Thyroid gland (tissue), 4 donors: ENCODE measurements at regions not wholly inside any gene's neighbourhood (a gene's known extent, or its start where the extent isn't known, plus 50 kb on each side); places are given as distances from the start of the nearest gene placed in this dataset.
"Not testable (repeated sequence)": the region's sequence is repeated elsewhere in the genome, so short reads cannot be mapped to it uniquely, and the experiment has no call there.

ENCODE experiments used
- DNase-seq, 2 donors: peaks; one replicate each; pipeline ENCODE4 v3.0.0-alpha.2; 2019
- H3K27ac ChIP-seq, 3 donors: fragments of 200-600 bp; sonication (generic); 1 replicate in 2 of 3; 2 replicates in 1 of 3; pipeline ENCODE4 v1.5.1; 2016 to 2019; ENCODE audit warnings: mild to moderate bottlenecking in 1 of 3, moderate library complexity in 1 of 3
- H3K27me3 ChIP-seq: fragments of 200-600 bp; sonication (generic); one replicate; pipeline ENCODE4 v1.5.1; 2019
- H3K36me3 ChIP-seq, 2 donors: fragments of 200-600 bp; sonication (generic); one replicate each; pipeline ENCODE4 v1.5.1; 2016 to 2019
- H3K4me1 ChIP-seq, 2 donors: fragments of 200-600 bp; sonication (generic); one replicate each; pipeline ENCODE4 v1.5.1; 2017 to 2019
- H3K4me3 ChIP-seq, 3 donors: fragments of 200-600 bp; sonication (generic); replicated peaks in 1 of 3; 1 replicate in 2 of 3; 2 replicates in 1 of 3; pipeline ENCODE4 v1.5.1; 2016; ENCODE audit warnings: mild to moderate bottlenecking in 1 of 3
- H3K9me3 ChIP-seq: fragments of 200-600 bp; sonication (generic); one replicate; pipeline ENCODE4 v1.5.1; 2017
- CTCF ChIP-seq, 6 experiments: fragments of 200-600 bp in 3 of 6; fragments of 450-650 bp in 3 of 6; sonication (generic) in 3 of 6; IDR thresholded peaks; one replicate each; pipeline ENCODE4 v1.5.1; 2016 to 2019; ENCODE audit warnings: antibody characterized with exemption in 6 of 6, mild to moderate bottlenecking in 2 of 6, inconsistent platforms in 1 of 6, moderate library complexity in 1 of 6
- POLR2A ChIP-seq, 2 donors: fragments of 450-650 bp; IDR thresholded peaks; one replicate each; pipeline ENCODE4 v1.6.1; 2017; ENCODE audit warnings: antibody characterized with exemption in 2 of 2, mild to moderate bottlenecking in 2 of 2, moderate library complexity in 1 of 2
- WGBS, 2 donors: methylation state at CpG; one replicate each; pipeline ENCODE4 v1.1.5; 2017; 5-methylcytosine and 5-hydroxymethylcytosine counted together
- intact Hi-C: fragments of 100-400 bp; cut with DNase I; formaldehyde crosslinking; loops from one replicate; pipeline ENCODE4 v1.15.1; 2023

GRCh38 chr5:179461576-179461975 is 88.8 kb upstream of the RUFY1 start:
- H3K36me3 ChIP-seq = no peaks in the 10 kb centered on the region
- H3K27ac ChIP-seq = no peak overlapping the region
- intact Hi-C loops = no loop called here
- H3K9me3 ChIP-seq = no peaks in the 10 kb centered on the region
- H3K4me1 ChIP-seq = no peaks in the 10 kb centered on the region
- H3K27me3 ChIP-seq = no peaks in the 10 kb centered on the region
- WGBS, 2 donors = 94 to 96% methylated on average over 3 of the region's 3 CpGs
- TF ChIP-seq POLR2A (IDR thresholded peaks at IDR 0.05) (no peak), CTCF (IDR thresholded peaks at IDR 0.05) (no peak)
- no peak overlapping the region for H3K4me3 ChIP-seq
- DNase-seq = no peak

GRCh38 chr5:179459771-179460170 is 90.6 kb upstream of the RUFY1 start:
- Histone ChIP-seq H3K4me3 (no peak overlapping the region), H3K4me1 (no peaks in the 10 kb centered on the region), H3K36me3 (no peaks in the 10 kb centered on the region), H3K27ac (no peak overlapping the region), H3K27me3 (no peaks in the 10 kb centered on the region), H3K9me3 (no peaks in the 10 kb centered on the region)
- intact Hi-C loops = no loop called here
- no peak for DNase-seq
- no peak for TF ChIP-seq CTCF (IDR thresholded peaks at IDR 0.05)
- TF ChIP-seq POLR2A (IDR thresholded peaks at IDR 0.05) = no peak
- 23 to 39% methylated on average over 8 to 9 of the region's 10 CpGs for WGBS, 2 donors

GRCh38 chr5:179457612-179458011 is 92.7 kb upstream of the RUFY1 start:
- TF ChIP-seq POLR2A (IDR thresholded peaks at IDR 0.05) = no peak
- TF ChIP-seq CTCF (IDR thresholded peaks at IDR 0.05) = no peak
- Histone ChIP-seq H3K4me1 (no peaks in the 10 kb centered on the region), H3K27me3 (no peaks in the 10 kb centered on the region), H3K9me3 (no peaks in the 10 kb centered on the region), H3K4me3 (no peak overlapping the region), H3K27ac (no peak overlapping the region), H3K36me3 (no peaks in the 10 kb centered on the region)
- WGBS, 2 donors = 80 to 90% methylated on average over 8 of the region's 8 CpGs
- intact Hi-C loops = no loop called here
- DNase-seq = no peak

- WGBS, 2 donors = 92 to 95% methylated on average over 12 to 13 of the region's 15 CpGs
- H3K4me3 ChIP-seq = not testable (repeated sequence)
Measured at GRCh38 chr5:179456075-179456474, 94.3 kb upstream of the RUFY1 start.

GRCh38 chr5:179455320-179455719 is 95.0 kb upstream of the RUFY1 start:
- TF ChIP-seq CTCF (IDR thresholded peaks at IDR 0.05) (no peak), POLR2A (IDR thresholded peaks at IDR 0.05) (no peak)
- whole genome bisulfite sequencing, 2 donors = 85 to 92% methylated on average over 14 to 15 of the region's 15 CpGs
- no peak for DNase-seq

More at GRCh38 chr5:179456075-179456474, 94.3 kb upstream of the RUFY1 start:
- intact Hi-C loops, H3K27ac ChIP-seq, H3K9me3 ChIP-seq, H3K4me1 ChIP-seq, H3K36me3 ChIP-seq, H3K27me3 ChIP-seq, DNase-seq: not testable (repeated sequence)

GRCh38 chr5:179454356-179454755 is 96.0 kb upstream of the RUFY1 start:
- intact Hi-C loops = no loop called here
- TF ChIP-seq CTCF (IDR thresholded peaks at IDR 0.05) = no peak
- TF ChIP-seq POLR2A (IDR thresholded peaks at IDR 0.05) = no peak
- Histone ChIP-seq H3K27me3 (no peaks in the 10 kb centered on the region), H3K4me3 (no peak overlapping the region), H3K36me3 (no peaks in the 10 kb centered on the region), H3K9me3 (no peaks in the 10 kb centered on the region), H3K27ac (no peak overlapping the region), H3K4me1 (no peaks in the 10 kb centered on the region)
- no peak for DNase-seq
- 88 to 92% methylated on average over 9 of the region's 9 CpGs for WGBS, 2 donors

More at GRCh38 chr5:179455320-179455719, 95.0 kb upstream of the RUFY1 start:
- Histone ChIP-seq H3K9me3 (no peaks in the 10 kb centered on the region), H3K4me1 (no peaks in the 10 kb centered on the region), H3K27me3 (no peaks in the 10 kb centered on the region), H3K36me3 (no peaks in the 10 kb centered on the region), H3K27ac (no peak overlapping the region), H3K4me3 (no peak overlapping the region)
- intact Hi-C loops = no loop called here
